ENCODE measurements at regions not wholly inside any gene's neighbourhood (a gene's known extent, or its start where the extent isn't known, plus 50 kb on each side); places are given as distances from the start of the nearest gene placed in this dataset.

- TF ChIP-seq POLR2A (IDR thresholded peaks at IDR 0.05) = no peak
- no peak for TF ChIP-seq CTCF (IDR thresholded peaks at IDR 0.05)
- TF ChIP-seq POLR2AphosphoS5 (IDR thresholded peaks at IDR 0.05) = no peak
Measured at GRCh38 chr7:68918621-68919020, 679.7 kb upstream of the AUTS2 start.
